Mesothelial cell of epicardium (in vitro differentiated cells): ENCODE measurements at regions not wholly inside any gene's neighbourhood (a gene's known extent, or its start where the extent isn't known, plus 50 kb on each side); places are given as distances from the start of the nearest gene placed in this dataset.
"Not testable (repeated sequence)": the region's sequence is repeated elsewhere in the genome, so short reads cannot be mapped to it uniquely, and the experiment has no call there.

ENCODE experiments used
- DNase-seq, 2 experiments: peaks; one replicate each; pipeline ENCODE4 v3.0.0; 2021; ENCODE audit warnings: low spot score in 2 of 2; ENCODE audit not compliant: unreplicated experiment in 2 of 2
- H3K27ac Mint-ChIP-seq: 2 replicates; pipeline ENCODE4 v1.8.0; 2021; ENCODE audit warnings: mixed read lengths
- H3K27me3 Mint-ChIP-seq: 2 replicates; pipeline ENCODE4 v1.8.0; 2021; ENCODE audit warnings: low read depth, mixed read lengths
- H3K36me3 Mint-ChIP-seq: 2 replicates; pipeline ENCODE4 v1.8.0; 2021; ENCODE audit warnings: mixed read lengths
- H3K4me1 Mint-ChIP-seq: 2 replicates; pipeline ENCODE4 v1.8.0; 2021; ENCODE audit warnings: mixed read lengths
- H3K4me3 Mint-ChIP-seq: 2 replicates; pipeline ENCODE4 v1.8.0; 2021; ENCODE audit warnings: mild to moderate bottlenecking, moderate library complexity, mixed read lengths
- H3K9me3 Mint-ChIP-seq: 2 replicates; pipeline ENCODE4 v1.8.0; 2021; ENCODE audit warnings: mixed read lengths
- CTCF ChIP-seq: fragments of 200-600 bp; sonication (generic); IDR thresholded peaks from one replicate; pipeline ENCODE4 v1.5.0; 2021; ENCODE audit warnings: antibody characterized with exemption; ENCODE audit not compliant: unreplicated experiment

- H3K36me3 Mint-ChIP-seq: no peaks in the 10 kb centered on the region
- no peaks in the 10 kb centered on the region for H3K27me3 Mint-ChIP-seq
- no peak overlapping the region for H3K27ac Mint-ChIP-seq
- TF ChIP-seq CTCF: no peak
- peaks cover 4% of the 10 kb centered on the region for H3K9me3 Mint-ChIP-seq
- no peak for DNase-seq
- H3K4me1 Mint-ChIP-seq: peaks cover 32% of the 10 kb centered on the region
- no peak overlapping the region for H3K4me3 Mint-ChIP-seq
Measured at GRCh38 chr13:53110614-53111013, 82.0 kb downstream of the OLFM4 start.

GRCh38 chr13:53112522-53112921 is 83.9 kb downstream of the OLFM4 start:
- no peak for TF ChIP-seq CTCF
- peaks cover 19% of the 10 kb centered on the region for H3K4me1 Mint-ChIP-seq
- H3K9me3 Mint-ChIP-seq: peaks cover 9% of the 10 kb centered on the region
- H3K27ac Mint-ChIP-seq: no peak overlapping the region
- no peaks in the 10 kb centered on the region for H3K36me3 Mint-ChIP-seq
- DNase-seq: no peak
- H3K4me3 Mint-ChIP-seq: no peak overlapping the region
- no peaks in the 10 kb centered on the region for H3K27me3 Mint-ChIP-seq

GRCh38 chr13:53117048-53117447 is 88.4 kb downstream of the OLFM4 start:
- not testable (repeated sequence) for H3K36me3 Mint-ChIP-seq, H3K4me3 Mint-ChIP-seq, H3K27me3 Mint-ChIP-seq, H3K4me1 Mint-ChIP-seq, DNase-seq, H3K27ac Mint-ChIP-seq
- H3K9me3 Mint-ChIP-seq: peaks cover 14% of the 10 kb centered on the region

GRCh38 chr13:53121131-53121773 is 92.6 kb downstream of the OLFM4 start:
- Mint-ChIP-seq H3K9me3 (peaks cover 14% of the 10 kb centered on the region), H3K4me3 (no peak overlapping the region), H3K4me1 (peaks cover 4% of the 10 kb centered on the region), H3K36me3 (no peaks in the 10 kb centered on the region), H3K27me3 (no peaks in the 10 kb centered on the region), H3K27ac (no peak overlapping the region)
- DNase-seq: no peak
- no peak for TF ChIP-seq CTCF

GRCh38 chr13:53121919-53122318 is 93.3 kb downstream of the OLFM4 start:
- Mint-ChIP-seq H3K4me1 (peaks cover 4% of the 10 kb centered on the region), H3K27ac (no peak overlapping the region), H3K9me3 (peaks cover 14% of the 10 kb centered on the region), H3K36me3 (no peaks in the 10 kb centered on the region), H3K27me3 (no peaks in the 10 kb centered on the region), H3K4me3 (no peak overlapping the region)
- TF ChIP-seq CTCF: no peak
- DNase-seq: no peak

GRCh38 chr13:53123536-53123935 is 94.9 kb downstream of the OLFM4 start:
- DNase-seq: no peak
- H3K9me3 Mint-ChIP-seq: peaks cover 3% of the 10 kb centered on the region
- no peak for TF ChIP-seq CTCF
- H3K27me3 Mint-ChIP-seq: peaks cover 5% of the 10 kb centered on the region
- no peaks in the 10 kb centered on the region for H3K36me3 Mint-ChIP-seq
- peaks cover 7% of the 10 kb centered on the region for H3K4me1 Mint-ChIP-seq
- no peak overlapping the region for H3K27ac Mint-ChIP-seq
- no peak overlapping the region for H3K4me3 Mint-ChIP-seq
